H1 (cell line): ENCODE measurements at regions not wholly inside any gene's neighbourhood (a gene's known extent, or its start where the extent isn't known, plus 50 kb on each side); places are given as distances from the start of the nearest gene placed in this dataset.

Experiments used
- CTCF ChIP-seq, 3 experiments: IDR thresholded peaks; 1 replicate in 2 of 3; 2 replicates in 1 of 3; pipeline versions ENCODE4 v1.5.1 to v1.6.1; 2011; ENCODE audit warnings: low read length in 3 of 3, mild to moderate bottlenecking in 3 of 3, inconsistent platforms in 2 of 3, low read depth in 1 of 3, moderate library complexity in 1 of 3; ENCODE audit not compliant: insufficient read depth in 1 of 3; ENCODE audit errors: control extremely low read depth in 1 of 3
- EGR1 ChIP-seq: IDR thresholded peaks from 2 replicates; pipeline ENCODE4 v1.6.1; 2011; ENCODE audit warnings: low read depth, low read length, borderline replicate concordance
- EP300 ChIP-seq, 2 experiments: IDR thresholded peaks; 1 replicate in 1 of 2; 2 replicates in 1 of 2; pipeline ENCODE4 v1.6.1; 2011 to 2012; ENCODE audit warnings: low read depth in 2 of 2, low read length in 2 of 2, mild to moderate bottlenecking in 2 of 2, borderline replicate concordance in 1 of 2, inconsistent platforms in 1 of 2, moderate library complexity in 1 of 2
- GABPA ChIP-seq: IDR thresholded peaks from 2 replicates; pipeline ENCODE4 v1.6.1; 2011; ENCODE audit warnings: mild to moderate bottlenecking, low read length, moderate library complexity, borderline replicate concordance; ENCODE audit not compliant: insufficient read depth
- HDAC6 ChIP-seq: IDR thresholded peaks from one replicate; pipeline ENCODE4 v1.7.1; 2012; ENCODE audit warnings: low read depth, mild to moderate bottlenecking, inconsistent platforms, low read length, moderate library complexity
- JUN ChIP-seq: IDR thresholded peaks from 2 replicates; pipeline ENCODE4 v1.6.1; 2011; ENCODE audit warnings: low read depth, mild to moderate bottlenecking, improper control_type of control experiment, low read length
- POLR2A ChIP-seq, 2 experiments: IDR thresholded peaks; 1 replicate in 1 of 2; 2 replicates in 1 of 2; pipeline ENCODE4 v1.6.1; 2011; ENCODE audit warnings: low read depth in 2 of 2, low read length in 2 of 2, mild to moderate bottlenecking in 2 of 2; ENCODE audit errors: control extremely low read depth in 1 of 2
- RBBP5 ChIP-seq: IDR thresholded peaks from 2 replicates; pipeline ENCODE4 v1.7.1; 2012; ENCODE audit warnings: low read depth, mild to moderate bottlenecking, inconsistent platforms, low read length, moderate library complexity, borderline replicate concordance
- SP1 ChIP-seq: IDR thresholded peaks from 2 replicates; pipeline ENCODE4 v1.6.1; 2011; ENCODE audit warnings: low read depth, low read length
- SP2 ChIP-seq: IDR thresholded peaks from 2 replicates; pipeline ENCODE4 v1.6.1; 2012; ENCODE audit warnings: mild to moderate bottlenecking, low read length, inconsistent platforms
- TEAD4 ChIP-seq: IDR thresholded peaks from 2 replicates; pipeline ENCODE4 v1.6.1; 2012; ENCODE audit warnings: low read depth, low read length, inconsistent platforms, mixed read lengths
- TF ChIP-seq, protein P1 (sequence below): IDR thresholded peaks from 2 replicates; pipeline ENCODE4 v1.6.1; 2012; ENCODE audit warnings: inconsistent platforms

DNA sequence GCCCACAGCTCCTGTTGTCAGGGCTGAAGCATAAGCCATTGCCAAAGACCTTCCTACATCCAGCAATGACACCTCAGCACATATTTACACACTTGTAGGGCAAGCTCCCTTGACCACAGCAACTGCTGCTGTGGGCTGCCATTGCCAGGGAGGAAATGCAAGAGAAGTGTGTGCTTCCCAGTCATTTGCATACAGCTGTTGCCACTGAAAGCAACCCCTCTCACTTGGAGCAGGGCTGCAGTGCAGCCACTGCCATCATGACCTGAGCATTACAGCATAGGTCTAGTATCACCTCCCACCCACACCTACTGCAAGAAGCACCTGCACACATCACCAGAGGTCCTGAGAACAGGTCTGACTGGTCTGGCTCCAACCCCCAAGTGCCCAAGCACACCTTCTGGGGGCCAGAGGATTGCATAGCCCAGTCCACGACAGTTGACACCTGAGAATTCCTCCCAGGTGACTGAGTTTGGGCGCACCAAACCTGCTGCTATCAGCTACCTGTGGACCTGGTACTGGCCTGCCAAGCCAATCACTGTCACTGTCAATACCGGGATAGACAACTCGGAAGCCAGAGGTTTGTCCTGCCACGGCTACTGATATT, 636.5 kb upstream of the SLIT2 start:
- no peak for TF ChIP-seq CTCF (IDR thresholded peaks at IDR 0.05; ENCODE audit: control extremely low read depth in 1 of 3, insufficient read depth in 1 of 3, low read depth in 1 of 3, low read length in 3 of 3)
- TF ChIP-seq, protein P1, sequence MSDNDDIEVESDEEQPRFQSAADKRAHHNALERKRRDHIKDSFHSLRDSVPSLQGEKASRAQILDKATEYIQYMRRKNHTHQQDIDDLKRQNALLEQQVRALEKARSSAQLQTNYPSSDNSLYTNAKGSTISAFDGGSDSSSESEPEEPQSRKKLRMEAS: no peak
- no peak for TF ChIP-seq POLR2A (IDR thresholded peaks at IDR 0.05; ENCODE audit: control extremely low read depth in 1 of 2, low read depth in 2 of 2, low read length in 2 of 2)
- no peak for TF ChIP-seq SP1
- TF ChIP-seq RBBP5: no peak
- TF ChIP-seq GABPA: no peak
- no peak for TF ChIP-seq TEAD4
- no peak for TF ChIP-seq HDAC6
- TF ChIP-seq SP2: no peak
- no peak for TF ChIP-seq EGR1
- no peak for TF ChIP-seq EP300 (IDR thresholded peaks at IDR 0.05; ENCODE audit: borderline replicate concordance in 1 of 2, low read depth in 2 of 2, low read length in 2 of 2)
- TF ChIP-seq JUN: no peak
